ENCODE measurements at regions not wholly inside any gene's neighbourhood (a gene's known extent, or its start where the extent isn't known, plus 50 kb on each side); places are given as distances from the start of the nearest gene placed in this dataset.

DNA sequence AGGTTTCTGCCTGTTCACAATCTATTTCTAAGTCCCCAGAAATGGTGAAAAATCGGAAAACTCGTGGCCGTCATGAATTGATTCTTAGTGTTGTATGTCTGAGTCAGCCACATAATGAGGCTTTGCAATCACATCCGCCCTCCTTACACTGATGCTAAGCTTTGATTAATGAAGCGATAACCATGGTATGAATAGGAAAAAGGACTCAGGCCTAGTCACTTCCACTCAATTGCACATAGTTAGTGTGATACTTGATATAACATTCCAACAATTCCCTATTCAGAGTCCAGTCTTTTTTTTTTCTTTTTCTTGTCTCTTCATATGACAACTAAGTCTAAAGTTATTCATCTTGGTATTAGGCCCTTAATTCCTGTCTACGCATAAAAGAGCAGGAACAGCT lies 1231.0 kb downstream of the VRK1 start:
- Histone ChIP-seq H3K27ac (ENCODE audit: low read depth in 1 of 2, low read length in 1 of 2) (no peak overlapping the region), H3K9ac (ENCODE audit: insufficient read depth in 1 of 2, low read length in 2 of 2) (no peak overlapping the region), H3K36me3 (ENCODE audit: control insufficient read depth in 4 of 4, insufficient read depth in 4 of 4, low read length in 4 of 4) (no peaks in the 10 kb centered on the region), H3K9me3 (ENCODE audit: control insufficient read depth in 4 of 4, insufficient read depth in 3 of 4, low read length in 3 of 4) (peaks cover 0 to 7% (median 3%) of the 10 kb centered on the region in 4 donors), H3K27me3 (ENCODE audit: control insufficient read depth in 3 of 3, insufficient read depth in 3 of 3, low read length in 2 of 3) (peaks cover 0 to 6% (median 3%) of the 10 kb centered on the region in 3 donors), H3K4me3 (no peak overlapping the region), H3K4me1 (ENCODE audit: control insufficient read depth in 5 of 5, insufficient read depth in 5 of 5, low read length in 5 of 5) (no peaks in the 10 kb centered on the region)
- TF ChIP-seq, protein P1, sequence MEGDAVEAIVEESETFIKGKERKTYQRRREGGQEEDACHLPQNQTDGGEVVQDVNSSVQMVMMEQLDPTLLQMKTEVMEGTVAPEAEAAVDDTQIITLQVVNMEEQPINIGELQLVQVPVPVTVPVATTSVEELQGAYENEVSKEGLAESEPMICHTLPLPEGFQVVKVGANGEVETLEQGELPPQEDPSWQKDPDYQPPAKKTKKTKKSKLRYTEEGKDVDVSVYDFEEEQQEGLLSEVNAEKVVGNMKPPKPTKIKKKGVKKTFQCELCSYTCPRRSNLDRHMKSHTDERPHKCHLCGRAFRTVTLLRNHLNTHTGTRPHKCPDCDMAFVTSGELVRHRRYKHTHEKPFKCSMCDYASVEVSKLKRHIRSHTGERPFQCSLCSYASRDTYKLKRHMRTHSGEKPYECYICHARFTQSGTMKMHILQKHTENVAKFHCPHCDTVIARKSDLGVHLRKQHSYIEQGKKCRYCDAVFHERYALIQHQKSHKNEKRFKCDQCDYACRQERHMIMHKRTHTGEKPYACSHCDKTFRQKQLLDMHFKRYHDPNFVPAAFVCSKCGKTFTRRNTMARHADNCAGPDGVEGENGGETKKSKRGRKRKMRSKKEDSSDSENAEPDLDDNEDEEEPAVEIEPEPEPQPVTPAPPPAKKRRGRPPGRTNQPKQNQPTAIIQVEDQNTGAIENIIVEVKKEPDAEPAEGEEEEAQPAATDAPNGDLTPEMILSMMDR (IDR thresholded peaks at IDR 0.05; ENCODE audit: control extremely low read depth, extremely low read depth) = no peak
- WGBS, 2 donors = 84 to 85% methylated on average over 6 of the region's 6 CpGs
- ATAC-seq (ENCODE audit: insufficient read depth, low FRiP score) (no peak), DNase-seq (no peak)

DNA sequence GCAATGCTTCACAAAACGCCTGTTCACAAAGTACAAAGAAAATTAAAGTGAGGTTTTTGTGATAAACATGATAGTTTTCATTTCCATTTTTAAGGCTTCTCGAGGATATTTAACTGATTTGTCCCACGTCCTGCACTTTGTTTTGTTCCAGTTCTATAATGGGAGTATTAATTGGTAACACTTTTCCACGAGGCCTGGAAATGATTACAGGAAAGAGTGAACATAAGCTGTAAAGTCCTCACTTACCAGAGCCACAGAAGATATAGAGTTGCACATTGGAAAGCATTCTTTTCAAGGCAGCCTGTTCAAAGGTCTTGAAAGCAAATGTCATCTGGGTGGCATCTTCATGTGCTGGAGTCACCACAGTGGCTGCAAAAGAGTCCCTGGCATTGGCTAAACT lies 1236.6 kb downstream of the BCL11B start:
- H3K9me3 ChIP-seq (ENCODE audit: control insufficient read depth in 4 of 4, insufficient read depth in 3 of 4, low read length in 3 of 4) = peaks cover 0 to 4% (median 3%) of the 10 kb centered on the region in 4 donors
- no peak overlapping the region for H3K27ac ChIP-seq (ENCODE audit: low read depth in 1 of 2, low read length in 1 of 2)
- TF ChIP-seq, protein P1 (IDR thresholded peaks at IDR 0.05; ENCODE audit: control extremely low read depth, extremely low read depth) = no peak
- H3K4me3 ChIP-seq = no peak overlapping the region
- H3K4me1 ChIP-seq (ENCODE audit: control insufficient read depth in 5 of 5, insufficient read depth in 5 of 5, low read length in 5 of 5) = no peaks in the 10 kb centered on the region
- no peaks in the 10 kb centered on the region for H3K27me3 ChIP-seq (ENCODE audit: control insufficient read depth in 3 of 3, insufficient read depth in 3 of 3, low read length in 2 of 3)
- no peak overlapping the region for H3K9ac ChIP-seq (ENCODE audit: insufficient read depth in 1 of 2, low read length in 2 of 2)
- ATAC-seq (ENCODE audit: insufficient read depth, low FRiP score) (no peak), DNase-seq (no peak)
- no peaks in the 10 kb centered on the region for H3K36me3 ChIP-seq (ENCODE audit: control insufficient read depth in 4 of 4, insufficient read depth in 4 of 4, low read length in 4 of 4)
- WGBS, 2 donors = 68 to 74% methylated on average over 4 of the region's 4 CpGs

DNA sequence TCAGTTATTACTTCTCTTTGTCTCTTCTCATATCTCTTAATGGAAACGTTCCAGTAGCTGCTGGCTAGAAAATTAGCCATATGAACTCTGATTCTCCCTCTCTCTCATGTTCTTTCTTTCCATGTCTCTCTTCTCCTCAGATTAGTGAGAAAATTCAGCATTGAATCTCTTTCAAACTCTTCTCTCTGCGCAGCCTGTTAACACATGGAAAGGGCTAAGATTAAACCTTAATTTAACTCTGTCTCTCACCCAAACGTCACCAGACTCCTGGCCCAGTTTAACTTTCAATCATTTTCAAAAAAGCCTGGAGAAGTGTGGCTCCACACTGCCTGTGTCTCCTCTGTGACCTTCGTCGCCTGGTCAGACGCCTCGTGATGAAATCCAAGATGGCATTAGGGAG lies 1234.2 kb downstream of the BCL11B start:
- no peak overlapping the region for H3K27ac ChIP-seq (ENCODE audit: low read depth in 1 of 2, low read length in 1 of 2)
- TF ChIP-seq, protein P1 (IDR thresholded peaks at IDR 0.05; ENCODE audit: control extremely low read depth, extremely low read depth) = no peak
- H3K27me3 ChIP-seq (ENCODE audit: control insufficient read depth in 3 of 3, insufficient read depth in 3 of 3, low read length in 2 of 3) = no peaks in the 10 kb centered on the region
- no peak overlapping the region for H3K4me3 ChIP-seq
- no peaks in the 10 kb centered on the region for H3K36me3 ChIP-seq (ENCODE audit: control insufficient read depth in 4 of 4, insufficient read depth in 4 of 4, low read length in 4 of 4)
- WGBS, 2 donors = 78 to 84% methylated on average over 7 of the region's 7 CpGs
- DNase-seq = no peak
- H3K9me3 ChIP-seq (ENCODE audit: control insufficient read depth in 4 of 4, insufficient read depth in 3 of 4, low read length in 3 of 4) = no peaks in the 10 kb centered on the region
- ATAC-seq (ENCODE audit: insufficient read depth, low FRiP score) = no peak
- no peaks in the 10 kb centered on the region for H3K4me1 ChIP-seq (ENCODE audit: control insufficient read depth in 5 of 5, insufficient read depth in 5 of 5, low read length in 5 of 5)
- no peak overlapping the region for H3K9ac ChIP-seq (ENCODE audit: insufficient read depth in 1 of 2, low read length in 2 of 2)

DNA sequence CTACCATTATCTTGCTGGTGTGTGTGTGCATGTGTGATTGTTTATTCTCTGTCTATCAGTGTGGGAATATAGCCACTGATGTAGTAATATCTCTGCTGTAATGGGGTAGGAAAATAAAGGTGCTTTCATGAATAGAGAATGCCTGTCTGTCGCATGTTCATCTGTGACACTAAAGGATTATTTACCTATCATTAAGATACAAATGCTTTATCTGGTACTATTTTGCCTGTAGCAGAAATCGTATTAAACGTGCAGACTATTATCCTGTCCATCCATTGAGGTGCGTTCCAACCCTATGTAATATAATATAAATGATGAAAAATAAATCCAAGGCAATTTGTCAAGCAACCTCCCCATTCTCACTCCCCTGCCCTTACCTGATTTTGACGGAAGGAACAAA lies 1215.1 kb downstream of the BCL11B start:
- H3K9ac ChIP-seq (ENCODE audit: insufficient read depth in 1 of 2, low read length in 2 of 2) = no peak overlapping the region
- H3K36me3 ChIP-seq (ENCODE audit: control insufficient read depth in 4 of 4, insufficient read depth in 4 of 4, low read length in 4 of 4) = no peaks in the 10 kb centered on the region
- H3K4me1 ChIP-seq (ENCODE audit: control insufficient read depth in 5 of 5, insufficient read depth in 5 of 5, low read length in 5 of 5) = no peaks in the 10 kb centered on the region
- ATAC-seq (ENCODE audit: insufficient read depth, low FRiP score) = no peak
- WGBS, 2 donors = 89% methylated on average over 5 of the region's 5 CpGs
- H3K9me3 ChIP-seq (ENCODE audit: control insufficient read depth in 4 of 4, insufficient read depth in 3 of 4, low read length in 3 of 4) = no peaks in the 10 kb centered on the region
- TF ChIP-seq, protein P1 (IDR thresholded peaks at IDR 0.05; ENCODE audit: control extremely low read depth, extremely low read depth) = no peak
- H3K27me3 ChIP-seq (ENCODE audit: control insufficient read depth in 3 of 3, insufficient read depth in 3 of 3, low read length in 2 of 3) = no peaks in the 10 kb centered on the region
- no peak for DNase-seq
- no peak overlapping the region for H3K4me3 ChIP-seq
- no peak overlapping the region for H3K27ac ChIP-seq (ENCODE audit: low read depth in 1 of 2, low read length in 1 of 2)

Data from lung (tissue), 11 donors.